Stimulated activated CD4-positive, alpha-beta T cell treated with anti-CD3 and anti-CD28 coated beads, Interleukin-1b, Interleukin-23, amount 100 ng/mL, for 24 hours (primary cell): ENCODE measurements at regions not wholly inside any gene's neighbourhood (a gene's known extent, or its start where the extent isn't known, plus 50 kb on each side); places are given as distances from the start of the nearest gene placed in this dataset.
"Not testable (repeated sequence)": the region's sequence is repeated elsewhere in the genome, so short reads cannot be mapped to it uniquely, and the experiment has no call there.

Experiments used
- DNase-seq, 4 experiments: peaks; one replicate each; pipeline ENCODE4 v3.0.0-alpha.2; 2020; ENCODE audit warnings: low read depth in 4 of 4, low spot score in 1 of 4

DNA sequence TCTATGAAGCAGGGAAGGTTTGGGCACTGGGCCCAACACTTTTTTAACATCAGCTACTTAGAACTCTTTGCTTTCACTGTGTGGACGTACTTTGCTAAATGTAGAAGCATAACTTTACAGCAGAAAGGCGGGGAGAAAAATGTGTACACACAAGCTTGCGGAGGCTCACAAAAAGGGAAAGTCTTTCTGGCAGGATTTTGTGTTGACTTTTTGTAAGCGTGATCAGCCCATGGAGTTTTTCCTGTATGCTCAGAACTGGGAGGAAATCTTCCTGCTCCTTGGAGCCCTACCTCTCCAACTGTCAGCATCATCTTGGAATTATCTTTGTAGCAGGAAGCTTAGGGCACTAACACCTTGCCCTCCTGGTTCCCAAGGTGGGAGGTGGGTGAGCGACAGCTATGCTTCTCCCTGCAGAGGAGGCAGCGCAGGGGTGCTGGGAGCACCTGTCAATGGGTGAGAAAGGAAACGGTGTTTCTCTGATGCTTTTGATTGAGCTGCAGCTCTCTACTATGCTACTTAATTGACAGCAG lies 321.9 kb downstream of the GADD45G start:
- no peak for DNase-seq

DNA sequence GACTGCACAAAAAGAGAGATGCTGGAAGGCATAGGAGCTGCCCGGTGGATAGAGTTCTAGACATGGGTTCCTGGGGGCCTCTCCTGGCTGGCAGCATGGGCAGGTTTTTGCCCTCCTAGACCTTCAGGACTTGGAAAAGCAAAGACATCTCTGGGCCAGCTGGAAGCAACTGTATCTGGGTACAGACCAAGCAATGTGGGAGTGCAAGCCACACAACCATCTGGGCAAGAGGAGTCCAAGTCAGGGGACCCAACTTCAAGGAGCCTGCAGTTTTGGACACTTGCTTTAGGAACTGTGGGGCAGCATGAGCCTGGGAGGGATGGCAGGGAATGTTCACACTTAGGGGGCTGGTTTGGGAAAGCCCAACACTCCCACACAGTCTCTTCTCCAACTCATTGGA lies 323.3 kb downstream of the GADD45G start:
- no peak for DNase-seq

DNA sequence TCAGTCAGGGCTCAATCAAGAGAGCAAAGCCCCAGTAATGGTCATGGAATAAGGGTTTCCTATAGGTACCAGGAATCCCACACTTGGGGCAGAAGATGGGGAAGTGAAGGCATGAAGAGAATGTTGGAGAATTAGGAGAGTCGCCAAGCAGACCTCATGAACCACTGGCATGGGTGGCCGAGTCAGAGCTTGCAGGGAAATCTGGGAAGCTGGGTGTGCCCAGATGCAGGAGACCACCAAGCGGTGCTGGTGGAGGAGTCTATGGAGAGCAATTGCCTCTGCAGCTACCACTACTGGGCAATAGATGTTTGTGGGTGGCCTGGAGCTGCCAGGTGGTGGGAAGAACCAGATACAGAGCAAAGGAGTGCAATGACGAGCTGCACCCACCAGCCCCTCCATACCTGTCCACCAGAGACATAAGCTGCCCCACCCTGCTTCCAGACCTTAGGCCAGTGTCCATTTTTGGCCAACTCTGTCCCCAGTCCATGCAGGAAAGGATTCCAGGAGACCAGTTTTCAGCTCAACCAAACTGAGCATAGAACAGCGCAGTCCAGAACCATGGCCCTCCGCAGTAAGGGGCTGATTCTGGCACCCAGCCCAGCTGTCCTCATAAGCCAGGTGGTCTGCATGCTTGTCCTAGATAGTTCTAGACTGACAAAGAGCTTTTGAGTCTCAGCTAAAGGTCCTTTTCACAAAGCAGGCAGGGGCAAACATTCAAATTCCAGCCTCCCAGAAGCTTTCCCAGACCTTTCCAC lies 323.9 kb downstream of the GADD45G start:
- DNase-seq = no peak

DNA sequence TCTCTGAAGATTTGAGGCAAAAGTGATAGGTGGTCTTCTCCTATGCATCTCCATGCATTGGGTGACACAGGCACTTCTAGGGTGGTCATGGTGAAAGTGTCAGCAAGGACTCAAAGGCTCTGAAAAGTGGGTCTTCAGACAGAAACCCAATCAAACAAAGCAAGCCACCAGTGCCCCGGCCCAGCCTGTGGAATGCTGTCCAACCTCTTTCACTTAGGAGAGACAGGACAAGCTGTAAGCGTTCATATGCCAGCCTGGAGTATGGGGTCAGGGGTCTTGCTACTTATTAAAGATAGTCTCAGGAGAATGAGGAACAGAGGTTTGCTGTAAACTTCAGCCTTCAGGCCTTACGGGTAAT lies 324.5 kb downstream of the GADD45G start:
- DNase-seq = no peak

DNA sequence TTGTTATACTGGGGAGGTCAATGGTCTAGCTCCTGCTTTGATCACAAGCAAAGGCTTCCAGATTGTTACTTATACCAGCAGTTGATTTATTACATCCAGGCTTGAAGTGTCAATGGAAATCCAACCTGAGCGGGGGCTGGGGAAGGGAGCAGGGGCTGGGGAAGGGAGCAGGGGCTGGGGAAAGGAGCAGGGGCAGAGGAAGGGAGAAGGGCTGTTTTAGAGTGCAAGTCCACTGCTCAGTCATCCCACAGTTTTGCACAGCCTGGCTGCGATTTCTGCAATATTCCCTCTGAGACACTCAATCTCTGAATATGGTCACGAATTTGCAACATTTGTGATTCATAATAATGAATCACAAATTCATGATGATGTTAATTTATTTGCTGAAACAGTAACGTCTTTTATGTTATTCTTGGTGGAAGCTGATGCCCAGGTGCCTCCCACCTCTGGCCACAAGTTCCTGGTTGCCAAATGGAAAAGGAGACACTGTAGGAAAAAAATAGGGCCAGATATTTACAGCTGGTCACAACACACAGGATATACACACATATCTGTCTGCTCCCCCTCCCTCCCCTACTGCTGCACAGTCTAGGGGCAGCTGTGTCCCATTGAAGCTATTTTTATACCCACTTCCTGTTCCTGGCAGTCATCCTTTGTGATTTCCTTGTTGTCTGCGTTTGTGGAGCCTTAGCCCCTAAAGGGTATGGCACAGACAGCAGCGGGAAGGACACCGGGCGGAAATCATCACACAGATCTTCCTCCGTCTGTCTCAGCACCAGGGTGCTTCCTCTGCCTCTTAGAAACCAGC lies 325.1 kb downstream of the GADD45G start:
- DNase-seq = no peak

DNA sequence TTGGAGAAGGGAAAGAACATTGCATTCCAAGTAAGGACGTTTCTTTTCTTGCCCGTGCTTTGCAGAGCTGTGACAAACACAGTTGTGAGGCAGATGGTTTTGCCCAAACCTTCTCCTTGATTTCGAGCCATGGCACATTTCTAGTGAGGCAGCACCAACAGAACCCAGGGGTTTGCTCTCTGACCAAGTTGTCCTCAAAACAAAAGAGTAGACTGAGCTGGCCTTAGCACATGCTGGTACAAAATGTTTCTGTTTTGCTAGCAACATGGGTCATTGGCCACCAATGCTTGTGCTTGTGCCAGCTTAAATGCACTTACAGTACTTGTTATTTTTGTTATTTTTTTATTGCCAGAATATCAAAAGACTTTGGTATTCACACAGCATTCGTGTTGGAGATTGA lies 328.8 kb downstream of the GADD45G start:
- no peak for DNase-seq

DNA sequence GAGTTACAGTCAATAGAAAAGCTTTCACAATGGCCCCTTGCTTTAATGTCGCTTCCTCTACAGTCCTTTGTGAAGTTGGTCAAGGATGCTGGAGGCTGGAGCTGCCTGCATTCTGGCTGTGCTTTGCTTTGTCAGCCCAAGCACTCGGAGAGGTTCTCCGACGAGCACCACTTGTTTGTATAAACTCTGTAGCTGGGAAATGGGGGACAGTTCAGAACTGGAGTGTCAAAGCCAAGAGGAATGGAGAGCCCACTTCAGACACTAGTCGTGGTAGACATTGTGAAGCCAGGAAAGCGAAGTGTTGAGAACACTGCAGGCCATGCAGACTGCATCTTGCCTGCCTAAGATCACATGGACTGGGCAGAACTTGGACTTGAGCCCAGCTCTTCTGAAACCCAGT lies 330.3 kb downstream of the GADD45G start:
- DNase-seq = no peak

DNA sequence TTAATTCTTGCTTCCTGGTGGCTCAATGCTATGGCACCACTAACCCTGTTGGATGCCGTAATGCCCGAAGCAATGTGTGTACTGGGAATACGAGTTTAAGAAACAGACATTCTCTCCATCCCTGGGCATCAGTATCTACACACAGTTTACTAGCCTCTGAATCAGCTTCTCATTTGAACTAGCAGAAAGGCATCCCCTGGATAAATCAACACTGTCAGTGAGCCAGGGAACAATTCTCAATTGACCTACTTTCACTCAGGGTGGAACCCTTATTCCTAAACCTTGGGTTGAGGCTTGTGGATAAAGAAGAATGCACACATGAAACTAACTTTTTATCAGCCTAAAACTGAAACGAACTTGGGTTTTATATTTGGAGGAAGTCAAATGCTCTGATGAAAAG lies 331.0 kb downstream of the GADD45G start:
- no peak for DNase-seq

DNA sequence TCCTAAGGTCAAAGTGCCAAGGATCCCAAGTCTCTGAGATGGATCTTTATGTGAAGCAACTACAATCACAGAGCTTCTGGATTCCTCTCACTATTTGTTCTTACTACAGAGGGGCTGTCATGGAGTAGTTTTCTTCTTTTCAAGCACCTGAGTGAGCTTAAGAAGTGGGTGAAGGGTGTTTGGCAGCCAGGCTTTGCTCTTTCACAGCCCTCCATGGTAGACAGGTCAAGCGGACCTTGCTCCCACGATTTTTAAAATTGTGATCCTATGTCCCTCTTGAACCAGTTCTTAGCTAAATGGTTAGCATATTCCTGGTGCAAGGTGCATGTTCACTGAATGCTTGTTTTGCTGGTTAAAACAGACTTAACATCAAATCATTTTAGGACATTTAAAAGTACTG lies 332.2 kb downstream of the GADD45G start:
- DNase-seq = no peak

DNA sequence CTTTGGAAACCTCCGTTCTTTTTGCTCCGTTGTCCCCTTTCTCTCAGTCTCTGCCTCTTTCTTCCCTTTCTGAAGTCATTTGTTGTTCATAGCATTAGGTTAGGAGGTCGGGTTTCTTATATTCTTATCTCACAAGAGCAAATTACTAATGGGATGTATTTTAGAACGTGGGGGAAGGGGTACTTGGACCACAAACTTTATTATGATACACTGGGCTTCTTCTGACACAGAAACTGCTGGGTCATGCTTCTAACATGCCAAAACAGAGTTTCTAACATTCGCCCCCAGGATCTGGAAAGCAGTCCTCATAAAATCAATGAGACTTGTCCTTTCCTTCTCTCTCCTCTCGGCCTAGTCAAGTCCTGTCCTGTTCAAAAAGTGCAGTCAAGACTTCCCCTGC lies 334.4 kb downstream of the GADD45G start:
- no peak for DNase-seq

DNA sequence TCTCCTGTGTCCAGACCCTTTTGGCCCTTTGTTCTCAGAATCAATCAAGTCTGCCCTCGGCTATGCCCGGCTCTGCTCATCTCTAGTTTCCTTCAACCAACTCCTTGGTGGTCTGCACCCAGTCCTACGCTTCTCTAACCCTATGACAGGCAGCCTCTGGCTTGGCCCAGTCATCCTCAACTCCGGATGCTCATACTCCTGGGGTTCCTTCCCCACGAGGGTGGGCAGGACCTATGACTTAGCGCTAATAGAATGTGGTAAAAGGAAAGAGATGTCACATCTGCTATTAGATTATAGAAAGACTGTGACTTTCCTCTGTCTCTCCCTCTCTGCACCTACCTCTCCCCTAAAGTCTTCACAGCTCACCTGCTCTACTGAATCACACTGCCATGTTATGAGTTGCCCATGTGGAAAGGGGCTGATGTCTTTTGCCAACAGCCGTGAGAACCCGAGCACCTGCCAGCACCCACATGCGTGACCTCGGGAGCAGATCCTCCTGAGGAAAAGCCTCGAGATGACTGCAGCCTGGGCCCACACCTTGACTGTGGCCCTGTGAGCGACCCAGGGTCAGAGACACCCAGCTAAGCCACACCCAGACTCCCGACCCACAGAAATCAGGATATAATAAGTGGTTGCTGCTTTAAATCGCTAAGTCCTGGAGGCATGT lies 334.9 kb downstream of the GADD45G start:
- DNase-seq = no peak

DNA sequence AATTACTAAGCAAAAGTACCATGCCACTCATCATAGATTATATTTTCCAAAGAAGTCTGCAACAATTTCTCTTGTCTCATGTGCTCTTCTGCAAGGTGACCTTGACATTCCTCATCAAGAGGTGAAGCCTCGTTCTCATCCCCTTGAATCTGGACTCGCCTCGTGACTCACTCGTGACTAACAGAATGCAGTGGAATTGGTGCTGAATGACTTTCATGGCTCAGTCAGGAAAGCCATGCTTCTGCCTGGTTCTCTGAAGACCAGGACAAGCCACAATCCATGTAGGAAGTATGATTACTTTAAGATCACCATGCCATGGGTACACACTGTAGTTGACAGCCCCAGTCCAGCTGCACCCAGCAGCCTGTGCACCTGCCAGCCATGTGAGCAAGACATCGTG lies 335.8 kb downstream of the GADD45G start:
- DNase-seq = no peak

DNA sequence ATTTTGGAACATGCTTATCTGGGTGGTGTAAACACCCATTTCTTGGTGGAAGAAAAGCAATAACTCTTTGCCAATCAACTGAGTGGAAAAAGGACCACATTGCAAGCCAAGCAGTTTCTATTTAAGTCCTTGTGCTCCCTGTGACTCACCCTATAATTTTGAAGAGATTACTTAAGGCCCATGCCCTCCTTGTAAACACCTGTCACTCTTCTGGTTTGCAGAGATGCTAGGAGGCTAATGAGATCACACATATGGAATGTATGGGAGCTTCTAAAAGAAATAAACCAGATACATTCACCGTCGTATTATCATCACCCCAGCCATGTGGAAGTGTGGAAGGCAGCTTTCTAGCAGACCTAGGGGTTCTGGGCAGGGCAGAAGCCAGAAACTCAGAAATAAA lies 337.1 kb downstream of the GADD45G start:
- no peak for DNase-seq

DNA sequence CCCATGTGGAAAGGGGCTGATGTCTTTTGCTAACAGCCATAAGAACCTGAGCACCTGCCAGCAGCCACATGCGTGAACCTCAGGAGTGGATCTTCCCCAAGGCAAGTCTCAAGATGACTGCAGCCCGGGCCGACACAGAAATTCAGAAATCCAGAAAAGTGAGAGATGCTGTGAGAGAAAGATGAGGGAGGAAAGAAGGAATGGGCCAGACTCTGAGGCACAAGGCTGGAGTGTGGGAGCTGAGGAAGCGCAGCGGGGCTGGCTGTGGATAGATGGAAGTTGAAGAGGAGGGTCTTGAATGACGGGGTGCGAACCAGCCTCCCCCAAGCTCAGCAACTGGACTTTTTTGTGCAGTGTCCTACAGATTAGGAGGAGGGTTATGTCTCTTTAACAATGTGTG lies 337.8 kb downstream of the GADD45G start:
- no peak for DNase-seq

DNA sequence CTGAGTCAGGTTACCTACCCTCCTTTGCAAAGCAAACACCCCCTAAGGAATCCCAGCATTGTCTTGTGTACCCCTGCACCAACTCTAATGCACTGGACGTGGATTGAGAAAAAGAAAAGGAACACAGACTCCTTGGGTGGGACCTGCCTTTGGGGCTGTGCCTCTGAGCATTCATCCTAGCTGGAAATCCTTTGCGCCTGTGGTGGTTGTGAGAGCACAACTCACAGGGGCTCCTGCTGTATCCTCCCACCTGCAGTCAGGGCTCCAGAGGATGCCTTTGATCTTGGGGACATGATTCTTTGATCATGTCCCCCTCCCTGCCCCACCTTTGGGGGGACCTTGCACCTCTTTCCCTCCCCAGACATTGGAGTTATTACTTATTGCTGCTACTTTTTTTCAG lies 338.5 kb downstream of the GADD45G start:
- DNase-seq = no peak

DNA sequence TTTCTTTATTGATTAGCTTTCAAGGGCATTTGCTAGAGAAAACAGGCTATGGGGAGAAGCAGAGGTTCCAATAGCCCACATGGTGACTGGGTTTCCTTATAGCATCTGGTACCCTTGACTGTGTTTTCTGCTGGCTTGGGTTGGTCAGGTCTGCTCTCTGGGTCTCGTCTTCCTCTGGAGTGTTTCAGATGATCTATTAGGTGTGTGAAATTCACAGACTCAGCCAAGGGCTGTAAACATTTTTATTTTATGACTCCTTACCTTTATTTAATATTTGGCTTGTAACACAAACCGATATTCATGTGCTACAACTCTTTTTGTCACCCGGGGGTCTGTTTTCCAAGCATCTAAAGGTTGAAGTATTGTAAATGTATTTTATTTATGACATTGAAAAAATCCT lies 338.9 kb downstream of the GADD45G start:
- no peak for DNase-seq

DNA sequence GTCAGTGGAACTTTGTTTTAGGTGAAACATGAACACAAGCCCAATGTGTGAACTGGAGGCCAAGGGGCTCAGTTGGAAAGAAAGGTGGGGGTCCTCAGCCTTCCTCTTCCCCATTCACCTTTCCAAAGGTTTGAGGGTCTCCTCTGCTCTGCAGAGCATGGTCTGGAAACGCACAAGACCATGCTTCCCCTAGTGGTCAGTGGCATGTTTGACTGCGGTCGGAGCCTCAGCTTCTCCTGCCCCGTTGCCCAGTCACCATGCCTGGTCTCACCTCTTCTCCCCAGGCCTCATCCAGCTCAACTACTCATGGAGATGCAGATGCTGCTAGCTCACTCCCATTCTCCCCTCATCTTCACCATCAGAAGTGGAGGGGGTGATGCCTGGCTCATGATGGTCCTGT lies 340.3 kb downstream of the GADD45G start:
- DNase-seq = no peak

DNA sequence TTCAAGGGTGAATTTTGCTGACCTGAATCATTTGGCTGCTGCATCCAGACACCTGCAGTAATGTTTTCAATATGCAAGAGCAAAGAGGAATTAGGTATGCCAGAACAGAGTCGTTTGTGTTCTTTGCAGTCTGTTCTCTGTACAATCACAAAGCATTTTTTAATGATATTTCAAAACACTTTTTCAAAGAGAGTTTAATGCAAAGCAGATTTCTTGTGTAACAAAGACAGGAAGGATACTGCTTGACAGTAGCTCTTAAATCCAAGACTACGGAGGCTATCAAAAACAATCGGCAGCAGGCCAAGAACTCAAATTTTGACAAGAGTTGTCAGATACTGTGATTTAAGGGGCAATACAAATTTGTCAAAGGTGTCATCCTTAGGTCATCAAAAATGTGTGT lies 341.9 kb downstream of the GADD45G start:
- no peak for DNase-seq

DNA sequence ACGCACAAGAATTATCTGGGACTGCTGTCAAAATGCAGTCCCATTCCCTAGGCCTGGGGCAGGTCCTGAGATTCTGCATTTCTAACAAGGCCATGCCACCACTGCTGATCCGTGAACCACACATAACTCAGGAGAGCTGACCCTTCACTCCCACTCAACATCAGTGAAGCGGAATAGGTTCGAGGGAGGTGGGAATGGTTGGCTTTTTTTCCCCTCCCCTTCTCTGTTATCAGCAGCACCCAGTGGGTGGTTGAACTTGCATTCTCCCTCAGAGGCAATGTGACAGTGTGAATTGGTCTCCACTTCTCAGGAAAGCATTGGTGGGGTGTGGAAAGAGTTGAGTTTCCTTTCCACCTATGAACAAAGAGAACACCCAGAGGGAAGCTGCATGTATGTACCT lies 344.3 kb downstream of the GADD45G start:
- DNase-seq = no peak

DNA sequence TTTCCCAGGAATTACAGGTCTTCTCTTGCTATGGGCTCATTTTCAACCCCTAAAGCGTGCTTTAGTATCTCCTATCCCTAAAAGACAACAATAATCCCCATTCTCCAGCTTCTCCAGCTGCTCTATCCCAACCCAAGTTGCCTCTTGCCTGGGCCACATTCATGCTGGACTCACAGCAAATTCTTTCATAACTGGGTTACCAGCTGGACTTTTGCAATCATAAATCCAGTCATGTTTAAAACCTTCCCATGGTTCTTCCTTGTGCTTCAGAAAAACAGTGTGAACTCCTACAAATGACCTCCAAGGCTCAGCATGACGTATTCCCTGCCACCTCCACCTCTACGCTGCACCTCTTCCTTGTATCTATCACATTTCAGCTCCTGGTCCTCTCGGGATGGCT lies 346.9 kb downstream of the GADD45G start:
- DNase-seq = no peak

DNA sequence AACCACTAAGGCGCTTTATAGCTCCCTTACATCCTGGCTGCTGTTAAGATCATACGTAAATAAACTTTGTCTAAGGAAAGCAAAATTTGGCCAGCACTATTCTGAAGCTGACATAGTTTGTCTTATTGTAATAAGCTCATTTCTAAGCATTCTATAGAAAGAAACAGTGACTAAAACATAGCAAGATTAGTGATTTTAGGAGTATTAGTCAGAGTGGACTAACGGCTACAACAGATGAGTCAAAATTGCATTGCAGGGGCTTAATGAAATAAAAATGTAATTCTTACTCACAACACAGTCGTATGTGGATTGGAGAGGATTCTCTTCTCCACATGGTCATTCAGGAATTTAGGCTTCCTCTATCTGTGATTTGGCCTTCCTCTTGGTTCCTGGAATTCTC lies 347.6 kb downstream of the GADD45G start:
- no peak for DNase-seq

DNA sequence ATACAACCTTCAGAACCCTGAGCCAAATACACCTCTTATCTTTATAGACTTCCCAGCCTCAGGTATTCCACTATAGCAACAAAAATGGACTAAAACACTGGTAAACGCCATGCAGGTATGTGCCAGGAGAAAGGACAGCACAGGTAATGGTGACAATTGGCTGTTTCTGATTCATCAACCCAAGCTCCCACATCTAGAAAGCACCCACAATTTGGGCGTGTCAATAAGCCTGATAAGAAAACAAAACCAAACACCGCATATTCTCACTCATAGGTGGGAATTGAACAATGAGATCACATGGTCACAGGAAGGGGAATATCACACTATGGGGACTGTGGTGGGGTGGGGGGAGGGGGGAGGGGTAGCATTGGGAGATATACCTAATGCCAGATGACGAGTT lies 348.5 kb downstream of the GADD45G start:
- DNase-seq = not testable (repeated sequence)
